NCI-H510A treated with DMSO at 0.1 percent for 48 hours (cell line): ENCODE measurements at regions not wholly inside any gene's neighbourhood (a gene's known extent, or its start where the extent isn't known, plus 50 kb on each side); places are given as distances from the start of the nearest gene placed in this dataset.
"Not testable (repeated sequence)": the region's sequence is repeated elsewhere in the genome, so short reads cannot be mapped to it uniquely, and the experiment has no call there.

Experiments used
- DNase-seq: peaks from one replicate; lab custom pipeline; 2025; lab: John Stamatoyannopoulos, UW

DNA sequence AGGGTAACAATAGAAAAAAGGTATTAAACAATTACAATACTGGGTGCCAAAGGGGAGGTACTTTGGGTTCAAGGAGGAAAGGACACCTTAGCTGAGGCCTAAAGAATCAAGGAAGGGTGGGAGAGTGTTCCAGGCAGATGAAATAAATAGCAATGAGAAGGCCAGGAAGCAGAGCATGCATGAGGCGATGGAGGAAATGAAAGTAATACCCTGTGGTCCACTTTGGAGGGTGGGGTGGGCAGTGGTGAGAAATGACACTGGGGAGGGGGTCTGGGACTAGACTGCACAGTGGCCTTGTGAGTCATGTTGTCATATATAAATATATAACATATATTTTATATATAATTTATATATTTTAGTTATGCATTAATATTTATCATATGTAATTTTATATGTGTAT, 55.9 kb downstream of the BHLHE40 start:
- DNase-seq, result no peak

DNA sequence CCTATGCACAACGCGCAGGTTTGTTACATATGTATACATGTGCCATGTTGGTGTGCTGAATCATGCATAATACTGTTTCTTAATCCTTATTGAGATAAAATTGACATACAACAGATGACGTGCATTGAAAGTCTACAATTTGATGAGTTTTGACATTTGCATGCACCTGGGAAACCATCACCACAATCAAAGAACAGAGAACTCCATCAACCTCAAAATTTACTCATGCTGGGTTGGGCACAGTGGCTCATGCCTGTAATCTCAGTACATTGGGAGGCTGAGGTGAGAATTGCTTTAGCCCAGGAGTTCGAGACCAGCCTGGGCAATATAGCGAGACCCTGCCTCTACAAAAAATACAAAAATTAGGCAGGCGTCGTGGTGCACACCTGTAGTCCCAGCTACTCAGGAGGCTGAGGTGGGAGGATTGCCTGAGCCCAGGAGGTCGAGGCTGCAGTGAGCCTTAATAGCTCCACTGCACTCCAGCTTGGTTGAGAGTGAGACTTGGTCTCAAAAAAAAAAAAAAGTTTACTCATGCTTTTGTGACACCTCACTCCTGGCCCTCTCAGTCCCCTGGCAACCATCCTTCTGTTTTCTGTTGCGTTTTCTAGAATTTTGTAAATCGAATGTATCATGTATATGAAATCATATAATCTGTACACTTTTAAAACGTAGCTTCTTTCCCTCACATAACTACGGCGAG, 56.6 kb downstream of the BHLHE40 start:
- DNase-seq, result no peak

DNA sequence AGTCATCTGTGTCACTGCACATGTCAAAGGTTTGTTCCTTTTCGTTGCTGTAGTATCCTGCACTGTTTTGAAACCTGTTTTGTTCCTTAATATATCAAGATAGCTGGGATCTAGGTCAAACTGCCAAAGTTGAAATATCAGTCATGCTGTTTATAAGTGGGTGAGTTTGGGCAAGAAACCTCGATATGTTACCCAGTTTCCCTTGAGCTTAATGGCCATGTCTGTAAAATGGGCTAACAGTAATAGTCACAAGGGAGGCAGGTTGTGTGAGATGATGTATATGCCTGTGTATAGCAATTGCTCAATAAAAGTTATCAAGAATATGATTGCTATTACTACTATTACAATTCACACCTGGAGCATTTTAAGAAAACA, 57.1 kb downstream of the BHLHE40 start:
- DNase-seq, result no peak

DNA sequence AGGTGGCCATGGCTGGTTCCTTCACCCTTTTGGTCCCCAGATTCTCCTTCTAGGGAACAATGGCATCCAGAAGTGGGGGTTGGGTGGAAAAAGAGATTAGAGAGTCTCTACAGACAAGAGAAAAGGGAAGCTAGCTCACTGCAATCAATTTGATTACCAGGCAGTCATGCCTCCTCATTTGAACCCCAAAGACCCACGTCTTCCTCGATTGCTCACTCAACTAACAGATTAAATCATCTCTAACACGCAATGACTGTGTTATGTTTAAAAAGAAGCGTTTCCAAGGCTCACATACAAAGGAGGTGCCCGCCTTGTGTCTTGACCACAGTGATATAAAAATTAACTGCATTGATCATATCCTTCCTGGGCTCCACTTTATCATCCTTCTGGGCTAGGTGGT, 57.6 kb downstream of the BHLHE40 start:
- DNase-seq, result no peak

DNA sequence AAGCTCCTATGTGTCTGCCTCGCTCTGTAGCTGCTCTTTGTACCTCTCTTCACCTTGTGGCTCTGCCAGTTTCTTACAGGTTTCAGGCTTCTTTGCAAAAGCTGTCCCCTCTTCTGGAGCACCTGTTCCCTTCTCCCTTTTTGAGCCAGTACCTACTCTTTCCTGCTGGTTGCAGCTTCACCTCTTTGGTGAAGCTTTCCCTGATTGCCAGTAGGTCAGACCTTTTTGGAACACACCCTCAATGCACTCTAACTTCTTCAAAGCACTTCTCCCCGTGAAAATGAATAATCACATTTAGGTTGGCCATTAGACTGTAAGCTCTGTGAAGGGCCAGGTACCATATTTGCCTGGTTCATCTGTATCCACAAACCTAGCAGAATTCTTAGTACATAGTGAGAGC, 60.3 kb downstream of the BHLHE40 start:
- no peak for DNase-seq

DNA sequence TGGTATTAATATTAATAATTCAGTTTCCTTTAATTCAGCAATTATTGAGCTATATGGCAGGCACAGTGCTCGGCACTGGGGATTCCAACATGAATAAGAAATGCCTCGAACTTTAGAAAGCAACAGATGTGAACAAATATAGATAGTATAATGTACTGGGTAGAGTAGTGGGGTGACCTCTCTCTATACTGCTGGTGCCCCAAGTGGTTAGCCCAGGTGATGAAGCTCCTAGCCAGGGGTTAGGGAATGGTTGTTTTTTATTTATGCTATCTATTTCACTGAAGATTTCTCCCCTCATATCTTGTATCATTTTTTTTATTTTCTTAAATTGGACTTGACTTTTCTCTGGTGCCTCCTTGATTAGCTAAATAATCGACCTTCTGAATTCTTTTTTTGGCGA, 62.1 kb downstream of the BHLHE40 start:
- DNase-seq, result no peak

DNA sequence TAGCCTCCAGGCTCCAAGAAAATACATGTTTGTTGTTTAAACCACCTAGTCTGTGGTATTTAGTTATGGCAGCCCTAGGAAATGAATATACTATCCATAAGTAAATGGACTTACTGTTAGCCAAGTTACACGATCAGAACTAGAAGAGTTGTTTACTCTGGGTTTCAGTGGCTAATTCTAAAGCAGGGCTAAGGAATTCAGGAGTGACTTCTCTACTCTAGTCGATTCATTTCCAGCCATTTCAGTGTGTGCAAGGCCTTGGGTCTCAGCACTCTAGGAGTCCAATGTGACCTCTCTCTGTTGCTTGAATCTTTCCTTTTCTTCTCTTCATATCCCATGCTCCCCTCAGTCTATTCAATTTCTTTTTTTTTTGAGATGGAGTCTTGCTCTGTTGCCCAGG, 66.7 kb downstream of the BHLHE40 start:
- no peak for DNase-seq

DNA sequence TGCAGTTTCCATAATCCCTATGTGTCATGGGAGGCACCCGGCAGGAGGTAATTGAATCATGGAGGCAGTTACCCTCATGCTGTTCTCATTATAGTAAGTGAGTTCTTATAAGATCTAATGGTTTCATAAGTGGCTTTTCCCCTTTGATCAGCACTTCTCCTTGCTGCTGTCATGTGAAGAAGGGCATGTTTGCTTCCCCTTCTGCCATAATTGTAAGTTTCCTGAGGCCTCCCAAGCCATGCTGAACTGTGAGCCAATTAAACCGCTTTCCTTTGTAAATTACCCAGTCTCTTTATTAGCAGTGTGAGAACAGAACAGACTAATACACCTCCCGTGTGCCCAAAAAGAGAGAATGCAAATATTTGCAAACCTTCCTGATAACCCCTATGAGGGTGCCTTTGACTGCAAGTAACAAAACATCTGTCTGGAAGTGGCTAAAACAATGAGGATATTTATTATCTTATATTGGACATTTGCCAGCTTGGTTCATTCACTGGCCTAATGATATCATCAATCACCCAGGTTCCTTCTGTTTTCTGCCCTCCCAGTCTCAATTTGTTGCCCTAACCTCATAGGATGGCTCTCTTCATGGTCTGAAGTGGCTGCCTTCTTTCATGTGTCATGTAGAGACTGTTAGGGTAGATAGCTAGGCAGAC, 68.7 kb downstream of the BHLHE40 start:
- peak; percentile 77 for DNase-seq

DNA sequence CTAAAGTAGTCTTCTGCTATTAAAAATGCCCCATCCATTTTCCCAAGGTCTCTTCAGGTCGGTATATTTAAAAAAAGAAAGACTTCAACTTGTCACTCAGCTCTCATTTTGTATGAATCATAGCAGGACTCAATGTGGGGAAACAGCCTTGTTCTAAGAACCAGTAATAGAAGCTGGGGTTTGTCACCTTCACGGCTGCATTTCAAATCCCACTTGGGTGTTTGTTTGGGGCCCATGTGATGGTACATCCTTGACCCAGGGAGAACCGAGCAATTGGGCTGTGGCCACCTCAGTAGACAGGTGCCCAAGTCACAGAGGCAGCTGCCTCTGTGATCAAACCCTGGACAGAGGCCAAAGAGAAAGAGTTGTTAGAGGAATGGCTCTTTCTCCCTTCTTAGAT, 70.3 kb upstream of the ARL8B start:
- no peak for DNase-seq

DNA sequence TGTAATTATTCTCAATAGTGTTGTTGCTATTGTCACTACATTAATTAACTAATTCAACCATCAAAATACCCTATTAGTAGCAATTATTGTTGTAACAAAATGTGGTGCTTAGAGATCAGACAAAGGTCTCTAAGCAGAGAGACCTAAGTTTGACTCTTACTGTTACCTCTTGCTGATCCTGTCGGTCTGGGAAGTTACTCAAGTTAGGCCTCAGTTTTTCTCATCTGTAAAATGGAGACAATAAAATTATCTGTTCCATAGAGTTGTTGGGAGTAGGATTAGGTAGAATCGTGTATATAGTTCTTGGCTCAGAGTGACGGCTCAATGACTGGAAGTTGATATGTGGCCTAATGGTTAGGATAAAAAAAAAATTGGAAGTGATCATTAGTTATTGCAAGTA, 69.8 kb upstream of the ARL8B start:
- no peak for DNase-seq

DNA sequence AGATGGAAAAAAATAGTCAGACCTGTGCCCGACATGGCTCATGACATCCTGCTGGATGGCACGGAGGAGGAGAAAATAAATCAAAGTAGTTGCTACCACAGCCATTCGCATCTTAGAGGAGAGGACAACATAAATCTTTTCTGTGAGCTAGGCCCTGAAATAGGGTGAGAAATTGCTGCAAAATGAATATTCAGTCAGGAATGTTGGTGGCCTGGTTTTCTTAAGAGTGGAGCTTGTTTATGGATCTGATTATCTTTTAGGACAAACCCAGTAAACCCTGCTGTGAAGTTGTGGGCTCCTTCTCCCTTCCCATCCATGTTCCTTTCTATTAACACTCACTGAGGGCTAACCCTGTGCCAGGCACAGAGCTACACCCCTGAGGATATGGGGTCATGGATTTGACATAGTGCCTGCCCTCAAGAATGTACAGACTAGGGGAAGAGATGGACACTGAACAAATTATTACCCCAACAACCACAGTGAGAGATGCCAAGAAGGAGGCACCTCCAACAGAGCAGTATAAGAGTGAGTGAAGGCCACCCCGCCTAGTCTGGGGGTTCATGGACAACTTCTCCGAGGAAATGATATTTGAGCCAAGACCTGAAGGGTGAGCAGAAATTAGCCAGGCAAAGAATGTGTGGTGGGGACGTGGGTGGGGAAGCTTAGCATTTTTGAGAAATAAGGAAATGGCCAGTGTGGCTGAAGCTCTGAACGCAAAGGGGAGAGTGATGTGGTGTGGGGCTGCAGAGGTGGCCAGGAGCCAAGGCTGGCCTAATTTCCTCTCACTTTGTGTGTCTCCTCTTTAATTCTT, 68.9 kb upstream of the ARL8B start:
- DNase-seq, result no peak

DNA sequence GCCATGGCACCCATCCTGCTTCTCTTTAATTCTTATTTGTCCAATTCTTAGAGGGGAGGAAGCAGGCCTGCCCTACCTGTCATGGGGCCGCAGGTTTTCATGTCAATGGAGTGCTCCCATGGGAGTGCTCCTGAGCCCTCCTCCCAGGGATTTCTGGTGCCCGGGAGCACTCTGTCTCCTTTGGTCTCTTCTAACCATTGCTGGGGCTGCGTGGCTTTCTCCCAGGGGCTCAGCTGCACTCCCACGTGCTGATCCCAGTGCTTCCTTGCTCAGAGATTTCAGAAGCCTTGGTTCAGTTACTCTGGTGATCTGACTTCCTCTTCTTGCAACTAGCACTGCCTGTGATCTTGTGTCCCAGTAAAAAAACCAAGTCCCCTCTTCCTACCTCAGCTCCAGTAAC, 68.0 kb upstream of the ARL8B start:
- no peak for DNase-seq

DNA sequence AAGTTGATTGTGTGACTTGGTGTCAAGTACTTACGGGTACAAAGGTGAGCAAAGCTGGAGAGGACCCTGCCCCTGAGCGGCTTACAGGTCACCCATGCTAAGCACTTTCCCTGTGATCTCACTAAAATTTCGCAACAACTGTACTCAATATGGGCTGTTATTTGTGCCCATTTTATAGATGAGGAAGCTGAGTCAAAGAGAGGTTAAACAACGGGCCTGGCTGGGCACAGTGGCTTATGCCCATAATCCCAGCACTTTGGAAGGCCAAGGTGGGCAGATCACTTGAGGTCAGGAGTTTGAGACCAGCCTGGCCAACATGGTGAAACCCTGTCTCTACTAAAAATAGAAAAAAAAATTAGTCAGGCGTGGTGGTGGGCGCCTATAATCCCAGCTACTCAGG, 67.5 kb upstream of the ARL8B start:
- DNase-seq, result not testable (repeated sequence)

DNA sequence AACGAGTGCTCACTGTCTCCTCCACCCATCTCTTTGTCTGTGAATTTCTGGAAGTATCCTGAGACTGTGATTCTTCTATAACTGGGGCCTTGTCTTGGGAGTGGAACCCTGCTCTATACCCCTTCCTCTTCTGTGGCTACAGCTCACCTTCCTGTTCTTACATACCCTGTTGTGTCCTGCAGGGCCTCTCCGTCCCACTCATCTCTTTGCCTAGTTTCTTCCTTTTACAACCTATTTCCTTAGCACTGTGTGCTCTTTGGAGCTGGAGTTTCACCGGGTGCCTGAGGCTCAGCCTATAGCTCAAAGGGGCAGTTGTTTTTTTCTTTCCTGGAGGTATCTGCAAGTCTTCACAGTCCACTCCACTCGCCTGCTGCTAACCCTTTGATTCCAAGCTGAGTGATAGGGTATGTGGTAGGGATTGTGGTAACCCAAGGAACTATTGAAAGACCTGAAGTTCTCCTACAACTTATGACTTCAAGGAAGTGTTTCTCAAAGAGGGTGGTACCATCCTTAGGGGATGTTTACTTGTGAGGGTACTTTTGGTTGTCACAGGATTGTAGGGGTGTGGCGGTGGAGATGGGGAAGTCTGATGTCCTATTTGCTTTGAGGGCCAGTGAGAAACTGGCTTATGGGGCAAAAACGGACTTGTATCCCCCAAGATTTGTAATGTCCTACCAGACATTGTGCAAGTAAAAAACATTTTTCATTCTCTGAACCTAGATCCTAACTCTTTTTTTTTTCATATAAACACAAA, 66.6 kb upstream of the ARL8B start:
- no peak for DNase-seq

DNA sequence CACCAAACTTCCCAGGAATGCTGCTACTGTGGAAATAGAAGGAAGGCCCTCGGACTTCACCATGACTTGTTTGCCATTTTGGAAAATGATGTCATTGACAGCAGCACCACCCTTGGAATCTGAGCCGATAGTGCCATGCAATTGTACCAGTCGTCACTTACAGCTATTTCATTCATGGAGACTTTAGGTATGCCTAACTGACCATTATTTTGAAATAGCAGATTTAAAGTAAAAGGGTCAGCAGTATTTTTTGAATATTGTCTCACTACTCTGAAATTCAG, 66.0 kb upstream of the ARL8B start:
- no peak for DNase-seq

DNA sequence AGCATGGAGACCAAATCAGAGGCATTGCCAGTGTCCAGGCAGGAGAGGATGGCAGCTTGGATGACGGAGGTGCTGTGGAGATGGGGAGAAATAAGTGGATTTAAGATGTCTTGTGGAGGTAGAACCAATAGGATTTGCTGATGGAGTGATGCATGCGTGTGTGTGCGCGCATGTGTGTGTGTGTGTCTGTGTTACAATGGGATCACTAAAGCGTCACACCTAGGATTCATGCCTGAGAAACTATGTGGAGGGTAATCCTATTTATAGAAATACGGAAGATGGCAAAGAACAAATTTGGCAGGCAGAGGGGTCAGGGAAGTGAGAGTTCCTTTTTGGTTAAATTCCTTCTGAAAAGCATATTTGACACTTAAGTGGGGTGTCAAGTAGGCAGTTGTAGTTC, 64.8 kb upstream of the ARL8B start:
- no peak for DNase-seq

DNA sequence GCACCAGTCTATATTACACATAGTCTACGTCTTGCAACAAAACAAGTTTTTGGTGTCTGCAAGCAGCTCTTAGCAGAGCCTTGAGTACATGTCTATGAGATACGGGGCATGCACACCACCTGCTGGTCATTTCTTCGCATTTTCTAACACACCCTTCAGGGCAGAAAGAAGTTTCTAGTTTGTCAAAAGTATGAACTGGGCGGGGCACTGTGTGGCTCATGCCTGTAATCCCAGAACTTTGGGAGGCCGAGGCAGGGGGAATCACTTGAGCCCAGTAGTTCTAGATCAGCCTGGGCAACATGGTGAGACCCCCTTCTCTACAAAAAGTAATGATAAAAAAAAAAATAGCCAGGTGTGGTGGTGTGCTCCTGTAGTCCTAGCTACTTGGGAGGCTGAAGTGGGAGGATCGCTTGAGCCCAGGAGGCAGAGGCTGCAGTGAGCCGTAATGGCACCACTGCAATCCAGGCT, 64.2 kb upstream of the ARL8B start:
- DNase-seq, result peak; percentile 23

DNA sequence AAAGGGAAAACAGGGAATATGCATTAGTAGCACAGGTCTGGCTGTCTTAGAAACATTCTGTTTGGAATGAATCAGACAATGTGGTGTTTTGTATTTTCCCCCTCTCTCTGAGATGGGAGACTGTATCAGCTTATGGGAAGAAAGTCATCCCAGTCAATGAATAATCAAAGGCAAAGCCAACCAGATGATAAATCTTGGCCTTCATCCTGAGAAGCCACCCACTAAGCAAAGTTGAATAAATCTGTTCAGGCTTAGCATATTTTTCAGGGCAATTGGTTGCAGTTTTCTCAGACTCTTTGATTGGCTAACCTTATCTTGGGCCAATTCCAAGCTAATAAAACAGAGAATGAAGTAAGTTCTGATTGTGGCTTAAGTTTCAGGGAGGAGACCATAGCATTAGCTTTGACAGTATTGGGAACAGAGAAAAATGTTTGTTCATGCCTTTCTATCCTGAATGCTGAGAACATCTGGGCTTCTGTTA, 63.6 kb upstream of the ARL8B start:
- DNase-seq, result no peak

DNA sequence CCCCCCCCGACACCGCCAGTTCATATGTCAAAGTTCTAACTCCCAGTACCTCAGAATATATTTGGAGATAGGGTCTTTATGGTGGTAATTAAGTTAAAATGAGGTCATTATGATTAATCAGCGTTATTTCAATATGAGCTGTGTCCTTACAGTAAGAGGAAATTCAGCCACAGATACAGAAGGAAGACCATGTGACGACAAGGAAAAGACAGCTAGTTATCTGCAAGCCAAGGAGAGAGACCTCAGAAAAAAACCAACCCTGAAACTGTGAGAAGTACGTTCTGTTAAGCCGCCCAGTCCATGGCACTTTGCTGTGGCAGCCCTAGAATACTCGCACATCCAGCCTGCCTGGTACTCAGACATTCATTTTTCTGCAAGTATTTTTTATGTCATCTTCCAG, 62.3 kb upstream of the ARL8B start:
- DNase-seq, result no peak

DNA sequence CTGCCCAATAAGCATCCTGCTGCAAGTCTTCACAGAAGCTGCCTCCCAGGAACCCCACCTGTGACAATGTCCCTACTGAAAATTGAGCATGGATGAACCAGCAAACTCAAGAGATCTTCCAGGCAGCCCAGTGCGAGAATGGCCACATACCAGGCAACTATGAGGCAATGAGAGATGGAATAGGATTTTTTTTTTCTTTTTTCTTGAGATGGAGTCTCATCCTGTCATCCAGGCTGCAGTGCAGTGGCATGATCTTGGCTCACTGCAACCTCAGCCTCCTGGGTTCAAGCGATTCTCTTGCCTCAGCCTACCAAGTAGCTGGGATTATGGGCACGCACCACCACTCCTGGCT, 60.9 kb upstream of the ARL8B start:
- DNase-seq, result no peak

DNA sequence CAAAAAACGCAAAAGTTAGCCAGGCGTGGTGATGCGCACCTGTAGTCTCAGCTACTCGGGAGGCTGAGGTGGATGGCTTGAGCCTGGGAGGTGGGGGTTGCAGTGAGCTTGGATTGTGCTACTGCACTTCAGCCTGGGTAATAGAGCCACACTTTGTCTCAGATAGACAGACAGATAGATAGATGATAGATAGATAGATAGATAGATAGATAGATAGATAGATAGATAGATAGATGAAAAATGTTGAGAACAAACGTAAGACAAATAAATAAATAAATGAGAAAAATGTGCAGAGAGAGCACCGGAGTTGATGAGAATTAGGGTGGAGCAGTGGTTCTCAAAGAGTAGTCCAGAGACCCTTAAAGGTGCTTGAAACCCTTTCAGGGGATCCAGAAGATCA, 58.4 kb upstream of the ARL8B start:
- no peak for DNase-seq

DNA sequence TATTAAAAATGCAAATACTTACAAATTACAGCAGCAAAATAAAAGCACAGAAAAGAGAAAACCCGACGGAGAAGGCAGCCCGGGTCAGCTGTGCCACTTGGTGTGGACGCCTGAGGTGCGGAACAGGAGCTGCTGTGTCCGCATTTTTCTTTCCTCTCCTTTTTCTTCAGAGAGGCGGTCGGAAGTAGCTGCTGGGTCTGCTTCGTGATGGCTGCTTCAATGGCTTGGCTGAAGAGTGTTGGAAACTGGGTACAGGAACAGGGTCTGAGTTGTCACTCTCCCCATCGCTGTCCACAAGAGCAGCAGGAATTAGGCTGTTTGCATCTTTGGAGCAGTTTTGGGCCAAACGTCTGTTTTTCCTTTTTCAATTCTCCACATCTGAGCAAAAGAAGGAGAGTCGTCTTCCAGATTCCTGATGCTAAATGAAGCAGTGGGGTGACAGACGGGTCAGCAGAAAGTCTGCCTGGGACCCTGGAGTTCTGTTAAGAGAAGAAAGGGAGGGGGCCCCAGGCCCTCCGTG, 53.5 kb upstream of the ARL8B start:
- no peak for DNase-seq
